Liver (tissue), 8 donors: ENCODE measurements at regions not wholly inside any gene's neighbourhood (a gene's known extent, or its start where the extent isn't known, plus 50 kb on each side); places are given as distances from the start of the nearest gene placed in this dataset.

Source experiments
- DNase-seq: peaks from one replicate; pipeline ENCODE4 v3.0.0-alpha.2; 2017; ENCODE audit warnings: low spot score
- H3K27ac ChIP-seq, 2 donors: one replicate each; pipeline ENCODE4 v1.7.0; 2013; ENCODE audit warnings: inconsistent platforms in 2 of 2, low read length in 2 of 2, control low read depth in 1 of 2, low read depth in 1 of 2, mild to moderate bottlenecking in 1 of 2
- H3K27me3 ChIP-seq, 4 donors: one replicate each; pipeline versions ENCODE4 v1.6.1 to v1.7.0; 2013; ENCODE audit warnings: low read length in 3 of 4, inconsistent platforms in 1 of 4, mild to moderate bottlenecking in 1 of 4, moderate library complexity in 1 of 4; ENCODE audit not compliant: control insufficient read depth in 4 of 4, insufficient read depth in 4 of 4
- H3K36me3 ChIP-seq, 4 donors: one replicate each; pipeline versions ENCODE4 v1.6.1 to v1.7.0; 2013; ENCODE audit warnings: low read length in 3 of 4, mild to moderate bottlenecking in 3 of 4, low read depth in 1 of 4, moderate library complexity in 1 of 4; ENCODE audit not compliant: control insufficient read depth in 4 of 4, insufficient read depth in 3 of 4
- H3K4me1 ChIP-seq, 4 donors: one replicate each; pipeline versions ENCODE4 v1.6.1 to v1.7.0; 2013; ENCODE audit warnings: low read length in 3 of 4, mild to moderate bottlenecking in 3 of 4, moderate library complexity in 1 of 4; ENCODE audit not compliant: control insufficient read depth in 4 of 4, insufficient read depth in 4 of 4
- H3K4me3 ChIP-seq, 3 donors: one replicate each; pipeline versions ENCODE4 v1.6.1 to v1.7.0; 2013; ENCODE audit warnings: low read length in 3 of 3, control low read depth in 1 of 3, low read depth in 1 of 3, mild to moderate bottlenecking in 1 of 3
- H3K9ac ChIP-seq, 2 donors: one replicate each; pipeline ENCODE4 v1.7.0; 2013; ENCODE audit warnings: low read length in 2 of 2, mild to moderate bottlenecking in 2 of 2, moderate library complexity in 2 of 2, control low read depth in 1 of 2, low read depth in 1 of 2
- H3K9me3 ChIP-seq, 4 donors: one replicate each; pipeline versions ENCODE4 v1.6.1 to v1.7.0; 2013; ENCODE audit warnings: low read length in 3 of 4; ENCODE audit not compliant: control insufficient read depth in 4 of 4
- ATF3 ChIP-seq: IDR thresholded peaks from 2 replicates; pipeline ENCODE4 v1.6.1; 2016; ENCODE audit warnings: antibody characterized with exemption
- EGR1 ChIP-seq, 2 donors: IDR thresholded peaks; 2 replicates each; pipeline ENCODE4 v1.6.1; 2016 to 2018; ENCODE audit warnings: antibody characterized with exemption in 2 of 2, low read depth in 2 of 2
- FOXA1 ChIP-seq: IDR thresholded peaks from 2 replicates; pipeline ENCODE4 v1.6.1; 2016; ENCODE audit warnings: antibody characterized with exemption
- HNF4A ChIP-seq, 2 donors: conservative IDR thresholded peaks; 2 replicates each; pipeline ENCODE4 v1.6.1; 2016; ENCODE audit warnings: antibody characterized with exemption in 2 of 2, mild to moderate bottlenecking in 2 of 2
- HNF4G ChIP-seq: IDR thresholded peaks from 2 replicates; pipeline ENCODE4 v1.6.1; 2016; ENCODE audit warnings: antibody characterized with exemption
- JUND ChIP-seq, 2 donors: IDR thresholded peaks; 2 replicates each; pipeline ENCODE4 v1.6.1; 2016; ENCODE audit warnings: antibody characterized with exemption in 2 of 2
- RAD21 ChIP-seq, 2 donors: IDR thresholded peaks; 2 replicates each; pipeline ENCODE4 v1.6.1; 2016; ENCODE audit warnings: antibody characterized with exemption in 2 of 2, mild to moderate bottlenecking in 2 of 2
- REST ChIP-seq: IDR thresholded peaks from 2 replicates; pipeline ENCODE4 v1.6.1; 2016; ENCODE audit warnings: antibody characterized with exemption, mild to moderate bottlenecking
- RXRA ChIP-seq, 2 donors: IDR thresholded peaks; 2 replicates each; pipeline ENCODE4 v1.6.1; 2017 to 2018; ENCODE audit warnings: antibody characterized with exemption in 2 of 2, mild to moderate bottlenecking in 1 of 2
- SP1 ChIP-seq: IDR thresholded peaks from 2 replicates; pipeline ENCODE4 v1.6.1; 2018; ENCODE audit warnings: antibody characterized with exemption, mild to moderate bottlenecking
- TAF1 ChIP-seq: conservative IDR thresholded peaks from 2 replicates; pipeline ENCODE4 v1.6.1; 2016; ENCODE audit warnings: antibody characterized with exemption, mild to moderate bottlenecking
- YY1 ChIP-seq: IDR thresholded peaks from 2 replicates; pipeline ENCODE4 v1.6.1; 2016; ENCODE audit warnings: antibody characterized with exemption, mild to moderate bottlenecking
- ZBTB33 ChIP-seq: IDR thresholded peaks from 2 replicates; pipeline ENCODE4 v1.6.1; 2016; ENCODE audit warnings: antibody characterized with exemption
- WGBS: extraction: QIAGEN DNeasy Blood & Tissue Kit; methylation state at CpG from one replicate; pipeline ENCODE4 v1.1.7; 2013; 5-methylcytosine and 5-hydroxymethylcytosine counted together
- TF ChIP-seq, protein P1 (sequence below): fragments of 150-350 bp; IDR thresholded peaks from 2 replicates; pipeline ENCODE4 v1.5.1; 2017; ENCODE audit warnings: improper control_type of control experiment, low read depth, low read length; ENCODE audit not compliant: missing input control
- TF ChIP-seq, protein P2 (sequence below): IDR thresholded peaks from 2 replicates; pipeline ENCODE4 v1.6.1; 2016; ENCODE audit warnings: antibody characterized with exemption
- donor health status: healthy.
- donor health status: healthy.
- donor health status: healthy.
- donor health status: healthy.
- donor health status: healthy.

DNA sequence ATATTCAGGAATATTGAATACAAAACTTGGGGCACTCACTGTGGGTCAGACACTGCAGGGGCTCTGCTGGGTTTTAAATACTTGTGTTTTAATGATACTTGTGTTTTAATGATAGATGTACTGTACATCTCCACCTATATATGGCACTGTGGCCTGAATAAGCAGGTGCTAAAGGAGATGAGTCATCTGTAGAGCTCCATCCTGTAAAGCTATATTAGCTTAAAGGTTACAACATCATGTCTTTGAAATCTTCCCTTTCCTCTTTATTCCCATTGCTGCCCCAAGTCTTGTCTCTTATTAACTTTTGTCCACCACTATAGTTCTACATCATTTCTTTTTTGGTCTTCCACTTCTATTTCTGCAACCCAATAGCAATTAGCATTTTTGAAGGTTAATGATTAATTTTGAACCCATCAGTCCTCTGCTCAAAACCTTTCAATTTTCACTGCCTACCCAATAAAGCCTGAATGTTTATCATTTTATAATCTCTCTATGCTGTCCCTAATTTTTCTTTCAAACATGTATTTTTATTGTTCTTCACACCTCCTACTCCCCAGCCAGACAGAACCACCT lies 113.3 kb upstream of the PTGFR start (continued):
- TF ChIP-seq ZBTB33 (no peak), ATF3 (no peak), RXRA (IDR thresholded peaks at IDR 0.05) (no peak), SP1 (no peak), RAD21 (IDR thresholded peaks at IDR 0.05) (no peak), YY1 (no peak)

- Histone ChIP-seq H3K36me3 (no peaks in the 10 kb centered on the region), H3K9me3 (no peaks in the 10 kb centered on the region), H3K27ac (no peak overlapping the region), H3K4me3 (no peak overlapping the region), H3K4me1 (no peaks in the 10 kb centered on the region), H3K27me3 (no peaks in the 10 kb centered on the region), H3K9ac (no peak overlapping the region)
- 11% methylated on average over 1 of the region's 1 CpG for WGBS
- no peak for TF ChIP-seq HNF4G
- TF ChIP-seq HNF4A (conservative IDR thresholded peaks at IDR 0.05): peak in 1 of 2 donors; percentile 27
- TF ChIP-seq ATF3: peak; percentile 24
- TF ChIP-seq FOXA1: no peak
- TF ChIP-seq, protein P1, sequence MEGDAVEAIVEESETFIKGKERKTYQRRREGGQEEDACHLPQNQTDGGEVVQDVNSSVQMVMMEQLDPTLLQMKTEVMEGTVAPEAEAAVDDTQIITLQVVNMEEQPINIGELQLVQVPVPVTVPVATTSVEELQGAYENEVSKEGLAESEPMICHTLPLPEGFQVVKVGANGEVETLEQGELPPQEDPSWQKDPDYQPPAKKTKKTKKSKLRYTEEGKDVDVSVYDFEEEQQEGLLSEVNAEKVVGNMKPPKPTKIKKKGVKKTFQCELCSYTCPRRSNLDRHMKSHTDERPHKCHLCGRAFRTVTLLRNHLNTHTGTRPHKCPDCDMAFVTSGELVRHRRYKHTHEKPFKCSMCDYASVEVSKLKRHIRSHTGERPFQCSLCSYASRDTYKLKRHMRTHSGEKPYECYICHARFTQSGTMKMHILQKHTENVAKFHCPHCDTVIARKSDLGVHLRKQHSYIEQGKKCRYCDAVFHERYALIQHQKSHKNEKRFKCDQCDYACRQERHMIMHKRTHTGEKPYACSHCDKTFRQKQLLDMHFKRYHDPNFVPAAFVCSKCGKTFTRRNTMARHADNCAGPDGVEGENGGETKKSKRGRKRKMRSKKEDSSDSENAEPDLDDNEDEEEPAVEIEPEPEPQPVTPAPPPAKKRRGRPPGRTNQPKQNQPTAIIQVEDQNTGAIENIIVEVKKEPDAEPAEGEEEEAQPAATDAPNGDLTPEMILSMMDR: no peak
- TF ChIP-seq, protein P2, sequence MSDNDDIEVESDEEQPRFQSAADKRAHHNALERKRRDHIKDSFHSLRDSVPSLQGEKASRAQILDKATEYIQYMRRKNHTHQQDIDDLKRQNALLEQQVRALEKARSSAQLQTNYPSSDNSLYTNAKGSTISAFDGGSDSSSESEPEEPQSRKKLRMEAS: no peak
- TF ChIP-seq JUND (IDR thresholded peaks at IDR 0.05): no peak
- no peak for TF ChIP-seq REST
- no peak for TF ChIP-seq TAF1
- no peak for TF ChIP-seq YY1
- TF ChIP-seq EGR1 (IDR thresholded peaks at IDR 0.05; ENCODE audit: low read depth in 2 of 2): no peak
- no peak for DNase-seq
These were observed 106.9 kb upstream of the PTGFR start for GRCh38 chr1:78383923-78384322.
